HEK293 (cell line): ENCODE measurements at regions not wholly inside any gene's neighbourhood (a gene's known extent, or its start where the extent isn't known, plus 50 kb on each side); places are given as distances from the start of the nearest gene placed in this dataset.
A peak's percentile ranks its signal among the peaks of the same experiment; 100 is the strongest.

ENCODE experiments used
- CTCF ChIA-PET: fragments of 350-600 bp; formaldehyde crosslinking; extraction: SDS; loops from one replicate; lab custom pipeline; 2021; ENCODE audit warnings: antibody characterized with exemption; lab: Yijun Ruan, JAX
- POLR2A ChIA-PET: fragments of 300-600 bp; formaldehyde crosslinking; extraction: SDS; loops from one replicate; lab custom pipeline; 2020; ENCODE audit warnings: antibody characterized with exemption, inconsistent platforms; lab: Yijun Ruan, JAX
- H3K27ac ChIP-seq: fragments of 200-500 bp; sonication (Bioruptor generic); 2 replicates; pipeline ENCODE4 v1.5.1; 2014; ENCODE audit warnings: low read depth, low read length, control low read depth, inconsistent platforms; ENCODE audit errors: extremely low read depth
- H3K36me3 ChIP-seq, 2 experiments: fragments of 200-500 bp in 1 of 2; sonication (Bioruptor generic) in 1 of 2; 1 replicate in 1 of 2; 2 replicates in 1 of 2; pipeline ENCODE4 v1.5.1; 2014 to 2017; ENCODE audit warnings: inconsistent platforms in 2 of 2, low read length in 2 of 2; ENCODE audit not compliant: control insufficient read depth in 2 of 2, insufficient read depth in 1 of 2
- H3K4me1 ChIP-seq: fragments of 200-500 bp; sonication (Bioruptor generic); 2 replicates; pipeline ENCODE4 v1.5.1; 2014; ENCODE audit warnings: mild to moderate bottlenecking, low read length, inconsistent platforms; ENCODE audit not compliant: control insufficient read depth, insufficient read depth
- H3K4me3 ChIP-seq: 2 replicates; pipeline ENCODE4 v1.5.1; 2011; ENCODE audit warnings: low read depth, mild to moderate bottlenecking, control low read depth, low read length, moderate library complexity
- H3K9me3 ChIP-seq: fragments of 200-500 bp; sonication (Bioruptor generic); 2 replicates; pipeline ENCODE4 v1.5.1; 2014; ENCODE audit warnings: low read depth, low read length, inconsistent platforms; ENCODE audit not compliant: control insufficient read depth, insufficient read depth
- HOXD13 ChIP-seq: sonication (generic); formaldehyde crosslinking; IDR thresholded peaks from 2 replicates; pipeline ENCODE4 v1.8.0; 2022; ENCODE audit warnings: missing genetic modification reagents, borderline replicate concordance
- KLF17 ChIP-seq: fragments of 450-650 bp; formaldehyde crosslinking; IDR thresholded peaks from 2 replicates; pipeline ENCODE4 v1.5.1; 2016; ENCODE audit warnings: missing biosample characterization, missing genetic modification characterization
- OSR2 ChIP-seq: fragments of 450-650 bp; formaldehyde crosslinking; IDR thresholded peaks from 2 replicates; pipeline ENCODE4 v1.5.1; 2016; ENCODE audit warnings: missing biosample characterization, missing genetic modification characterization
- SALL2 ChIP-seq: fragments of 450-650 bp; formaldehyde crosslinking; IDR thresholded peaks from 2 replicates; pipeline ENCODE4 v1.5.0; 2017; ENCODE audit warnings: missing biosample characterization, mild to moderate bottlenecking, missing genetic modification characterization, borderline replicate concordance
- ZBTB20 ChIP-seq: fragments of 450-650 bp; formaldehyde crosslinking; IDR thresholded peaks from 2 replicates; pipeline ENCODE4 v1.5.1; 2016; ENCODE audit warnings: missing biosample characterization, missing genetic modification characterization
- ZBTB21 ChIP-seq: fragments of 450-650 bp; formaldehyde crosslinking; IDR thresholded peaks from 2 replicates; pipeline ENCODE4 v1.5.1; 2017; ENCODE audit warnings: missing biosample characterization, missing genetic modification characterization
- ZFHX2 ChIP-seq: fragments of 450-650 bp; formaldehyde crosslinking; conservative IDR thresholded peaks from 2 replicates; pipeline ENCODE4 v1.5.1; 2016; ENCODE audit warnings: missing biosample characterization, missing genetic modification characterization
- ZIC2 ChIP-seq: fragments of 450-650 bp; formaldehyde crosslinking; IDR thresholded peaks from 2 replicates; pipeline ENCODE4 v1.5.1; 2016; ENCODE audit warnings: missing biosample characterization, missing genetic modification characterization
- ZNF121 ChIP-seq: fragments of 450-650 bp; formaldehyde crosslinking; IDR thresholded peaks from 2 replicates; pipeline ENCODE4 v1.5.1; 2016; ENCODE audit warnings: missing biosample characterization, missing genetic modification characterization
- ZNF155 ChIP-seq: fragments of 450-650 bp; formaldehyde crosslinking; IDR thresholded peaks from 2 replicates; pipeline ENCODE4 v1.5.1; 2016; ENCODE audit warnings: missing biosample characterization, missing genetic modification characterization
- ZNF239 ChIP-seq: fragments of 450-650 bp; formaldehyde crosslinking; IDR thresholded peaks from 2 replicates; pipeline ENCODE4 v1.5.1; 2016; ENCODE audit warnings: missing biosample characterization, missing genetic modification characterization
- ZNF354C ChIP-seq: fragments of 450-650 bp; formaldehyde crosslinking; IDR thresholded peaks from 2 replicates; pipeline ENCODE4 v1.5.1; 2016; ENCODE audit warnings: missing biosample characterization, missing genetic modification characterization, low read depth, borderline replicate concordance
- ZNF37A ChIP-seq: fragments of 450-650 bp; IDR thresholded peaks from 2 replicates; pipeline ENCODE4 v1.5.1; 2018; ENCODE audit warnings: missing biosample characterization, missing genetic modification characterization
- ZNF521 ChIP-seq: fragments of 450-650 bp; formaldehyde crosslinking; IDR thresholded peaks from 2 replicates; pipeline ENCODE4 v1.5.1; 2017; ENCODE audit warnings: missing biosample characterization, mild to moderate bottlenecking, missing genetic modification characterization
- ZNF544 ChIP-seq: fragments of 450-650 bp; formaldehyde crosslinking; IDR thresholded peaks from 2 replicates; pipeline ENCODE4 v1.5.0; 2017; ENCODE audit warnings: missing biosample characterization, missing genetic modification characterization
- ZNF558 ChIP-seq: fragments of 450-650 bp; formaldehyde crosslinking; IDR thresholded peaks from 2 replicates; pipeline ENCODE4 v1.5.1; 2016; ENCODE audit warnings: missing biosample characterization, missing genetic modification characterization
- ZNF629 ChIP-seq: fragments of 450-650 bp; formaldehyde crosslinking; IDR thresholded peaks from 2 replicates; pipeline ENCODE4 v1.5.1; 2017; ENCODE audit warnings: missing biosample characterization, missing genetic modification characterization
- ZNF645 ChIP-seq: fragments of 450-650 bp; formaldehyde crosslinking; IDR thresholded peaks from 2 replicates; pipeline ENCODE4; 2016; ENCODE audit warnings: missing biosample characterization, missing genetic modification characterization
- ZNF654 ChIP-seq: fragments of 450-650 bp; formaldehyde crosslinking; IDR thresholded peaks from 2 replicates; pipeline ENCODE4 v1.5.1; 2016; ENCODE audit warnings: low read depth, missing biosample characterization, missing genetic modification characterization
- ZNF777 ChIP-seq: fragments of 450-650 bp; formaldehyde crosslinking; IDR thresholded peaks from 2 replicates; pipeline ENCODE4 v1.5.1; 2017; ENCODE audit warnings: missing biosample characterization, missing genetic modification characterization, borderline replicate concordance
- ZSCAN30 ChIP-seq: fragments of 450-650 bp; IDR thresholded peaks from 2 replicates; pipeline ENCODE4 v1.5.1; 2018; ENCODE audit warnings: missing biosample characterization, mild to moderate bottlenecking, missing genetic modification characterization, moderate library complexity
- TF ChIP-seq, protein P1 (sequence below): fragments of 450-650 bp; formaldehyde crosslinking; IDR thresholded peaks from 2 replicates; pipeline ENCODE4 v1.5.1; 2016; ENCODE audit warnings: missing biosample characterization, missing genetic modification characterization
- TF ChIP-seq, protein P2 (sequence below): fragments of 450-650 bp; formaldehyde crosslinking; IDR thresholded peaks from 2 replicates; pipeline ENCODE4 v1.5.1; 2016; ENCODE audit warnings: missing biosample characterization, missing genetic modification characterization
- TF ChIP-seq, protein P3 (sequence below): fragments of 450-650 bp; formaldehyde crosslinking; IDR thresholded peaks from 2 replicates; pipeline ENCODE4 v1.5.1; 2016; ENCODE audit warnings: missing biosample characterization, missing genetic modification characterization
- TF ChIP-seq, protein P4 (sequence below): fragments of 450-650 bp; formaldehyde crosslinking; IDR thresholded peaks from 2 replicates; pipeline ENCODE4 v1.5.1; 2017; ENCODE audit warnings: missing biosample characterization, missing genetic modification characterization

DNA sequence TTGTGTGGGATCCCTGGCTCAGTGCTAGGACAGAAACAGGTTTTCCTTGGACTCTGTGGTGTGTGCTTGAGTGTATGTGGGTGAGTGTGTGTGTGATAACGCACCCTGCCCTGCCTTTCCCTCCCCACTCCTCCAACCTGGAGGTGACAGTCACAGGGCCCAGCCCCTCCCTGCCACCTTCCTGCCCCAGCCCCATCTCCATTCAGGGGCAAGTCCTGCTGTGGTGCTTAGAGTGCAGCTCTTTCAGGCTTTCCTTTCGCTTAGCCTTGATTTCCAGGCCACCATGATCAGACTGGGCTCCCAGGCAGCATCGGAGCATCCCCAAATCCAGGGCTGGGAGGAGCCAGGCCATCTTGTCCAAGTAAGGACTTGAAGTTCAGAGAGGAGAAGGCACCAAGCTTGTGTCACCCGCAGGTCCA, 185.2 kb downstream of the ZFP36L2 start (continued):
- TF ChIP-seq, protein P1, sequence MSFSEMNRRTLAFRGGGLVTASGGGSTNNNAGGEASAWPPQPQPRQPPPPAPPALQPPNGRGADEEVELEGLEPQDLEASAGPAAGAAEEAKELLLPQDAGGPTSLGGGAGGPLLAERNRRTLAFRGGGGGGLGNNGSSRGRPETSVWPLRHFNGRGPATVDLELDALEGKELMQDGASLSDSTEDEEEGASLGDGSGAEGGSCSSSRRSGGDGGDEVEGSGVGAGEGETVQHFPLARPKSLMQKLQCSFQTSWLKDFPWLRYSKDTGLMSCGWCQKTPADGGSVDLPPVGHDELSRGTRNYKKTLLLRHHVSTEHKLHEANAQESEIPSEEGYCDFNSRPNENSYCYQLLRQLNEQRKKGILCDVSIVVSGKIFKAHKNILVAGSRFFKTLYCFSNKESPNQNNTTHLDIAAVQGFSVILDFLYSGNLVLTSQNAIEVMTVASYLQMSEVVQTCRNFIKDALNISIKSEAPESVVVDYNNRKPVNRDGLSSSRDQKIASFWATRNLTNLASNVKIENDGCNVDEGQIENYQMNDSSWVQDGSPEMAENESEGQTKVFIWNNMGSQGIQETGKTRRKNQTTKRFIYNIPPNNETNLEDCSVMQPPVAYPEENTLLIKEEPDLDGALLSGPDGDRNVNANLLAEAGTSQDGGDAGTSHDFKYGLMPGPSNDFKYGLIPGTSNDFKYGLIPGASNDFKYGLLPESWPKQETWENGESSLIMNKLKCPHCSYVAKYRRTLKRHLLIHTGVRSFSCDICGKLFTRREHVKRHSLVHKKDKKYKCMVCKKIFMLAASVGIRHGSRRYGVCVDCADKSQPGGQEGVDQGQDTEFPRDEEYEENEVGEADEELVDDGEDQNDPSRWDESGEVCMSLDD (tag by site-specific recombination) = no peak
- TF ChIP-seq KLF17 (tag by site-specific recombination) (peak; percentile 62; the same call in 1 of the 2 replicates), ZFHX2 (tag by site-specific recombination) (peak; percentile 71), ZNF155 (tag by site-specific recombination) (no peak), ZNF121 (tag by site-specific recombination) (no peak), ZNF544 (tag by site-specific recombination) (no peak), ZBTB21 (tag by site-specific recombination) (no peak), ZNF558 (tag by site-specific recombination) (no peak), SALL2 (tag by site-specific recombination) (no peak), ZNF654 (tag by site-specific recombination) (no peak), ZNF521 (tag by site-specific recombination) (no peak), ZNF37A (tag by site-specific recombination) (no peak), ZNF629 (tag by site-specific recombination) (no peak), ZBTB20 (no peak), ZSCAN30 (tag by site-specific recombination) (no peak), OSR2 (no peak), ZNF777 (tag by site-specific recombination) (no peak)
- TF ChIP-seq, protein P2, sequence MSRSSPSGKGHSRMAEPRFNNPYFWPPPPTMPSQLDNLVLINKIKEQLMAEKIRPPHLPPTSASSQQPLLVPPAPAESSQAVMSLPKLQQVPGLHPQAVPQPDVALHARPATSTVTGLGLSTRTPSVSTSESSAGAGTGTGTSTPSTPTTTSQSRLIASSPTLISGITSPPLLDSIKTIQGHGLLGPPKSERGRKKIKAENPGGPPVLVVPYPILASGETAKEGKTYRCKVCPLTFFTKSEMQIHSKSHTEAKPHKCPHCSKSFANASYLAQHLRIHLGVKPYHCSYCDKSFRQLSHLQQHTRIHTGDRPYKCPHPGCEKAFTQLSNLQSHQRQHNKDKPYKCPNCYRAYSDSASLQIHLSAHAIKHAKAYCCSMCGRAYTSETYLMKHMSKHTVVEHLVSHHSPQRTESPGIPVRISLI (tag by site-specific recombination) = no peak

DNA sequence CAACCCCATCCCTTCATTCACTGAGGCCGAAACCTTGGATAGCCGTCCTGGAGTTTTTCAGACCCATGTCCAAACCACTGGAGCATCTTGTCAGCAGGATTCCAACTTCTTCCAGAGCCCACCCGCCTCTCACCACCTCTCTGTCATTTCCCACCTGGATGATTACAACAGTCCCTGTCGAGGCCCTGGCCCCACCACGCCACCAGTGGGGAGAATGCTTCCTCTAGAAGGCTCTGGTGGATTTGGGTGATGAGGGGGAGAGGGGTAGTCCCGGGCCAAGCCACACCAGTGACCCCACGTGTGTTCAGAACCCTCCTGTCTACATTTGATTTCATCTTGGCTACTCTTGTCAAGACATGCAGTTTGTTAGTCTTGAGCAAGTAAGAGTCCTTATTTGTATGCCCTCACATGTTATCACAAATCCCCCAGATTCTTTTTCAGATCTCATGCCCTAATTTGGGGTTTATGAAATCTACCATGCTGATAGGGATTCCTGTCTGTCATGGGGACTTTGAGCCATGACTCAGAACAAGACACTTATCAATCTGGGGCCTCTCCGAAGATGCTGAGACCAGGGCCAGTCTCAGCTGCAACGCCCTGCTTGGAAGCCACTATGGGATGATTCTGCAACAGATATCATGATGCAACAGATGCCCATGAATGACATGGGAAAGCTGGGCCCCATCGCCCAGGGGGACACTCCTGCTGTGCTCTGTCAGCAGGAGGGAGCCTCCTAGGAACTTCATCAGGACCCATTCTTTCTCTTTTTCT, 186.1 kb downstream of the ZFP36L2 start:
- H3K27ac ChIP-seq = no peak overlapping the region
- no peaks in the 10 kb centered on the region for H3K36me3 ChIP-seq
- ChIA-PET CTCF (no interaction called here), POLR2A (no interaction called here)
- H3K9me3 ChIP-seq = no peaks in the 10 kb centered on the region
- 0 out of 2 replicates have a peak, but pooled peaks cover 3% of the 10 kb centered on the region for H3K4me1 ChIP-seq
- no peak overlapping the region for H3K4me3 ChIP-seq
- TF ChIP-seq ZNF239 (tag by site-specific recombination) (no peak), ZNF645 (tag by site-specific recombination) (no peak), ZNF354C (tag by site-specific recombination) (no peak), ZIC2 (tag by site-specific recombination) (peak; percentile 76), HOXD13 (CRISPR knock-in tag) (no peak)
- TF ChIP-seq, protein P3, sequence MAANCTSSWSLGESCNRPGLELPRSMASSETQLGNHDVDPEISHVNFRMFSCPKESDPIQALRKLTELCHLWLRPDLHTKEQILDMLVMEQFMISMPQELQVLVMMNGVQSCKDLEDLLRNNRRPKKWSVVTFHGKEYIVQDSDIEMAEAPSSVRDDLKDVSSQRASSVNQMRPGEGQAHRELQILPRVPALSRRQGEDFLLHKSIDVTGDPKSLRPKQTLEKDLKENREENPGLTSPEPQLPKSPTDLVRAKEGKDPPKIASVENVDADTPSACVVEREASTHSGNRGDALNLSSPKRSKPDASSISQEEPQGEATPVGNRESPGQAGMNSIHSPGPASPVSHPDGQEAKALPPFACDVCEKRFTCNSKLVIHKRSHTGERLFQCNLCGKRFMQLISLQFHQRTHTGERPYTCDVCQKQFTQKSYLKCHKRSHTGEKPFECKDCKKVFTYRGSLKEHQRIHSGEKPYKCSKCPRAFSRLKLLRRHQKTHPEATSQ (tag by site-specific recombination) = no peak
- TF ChIP-seq, protein P4, sequence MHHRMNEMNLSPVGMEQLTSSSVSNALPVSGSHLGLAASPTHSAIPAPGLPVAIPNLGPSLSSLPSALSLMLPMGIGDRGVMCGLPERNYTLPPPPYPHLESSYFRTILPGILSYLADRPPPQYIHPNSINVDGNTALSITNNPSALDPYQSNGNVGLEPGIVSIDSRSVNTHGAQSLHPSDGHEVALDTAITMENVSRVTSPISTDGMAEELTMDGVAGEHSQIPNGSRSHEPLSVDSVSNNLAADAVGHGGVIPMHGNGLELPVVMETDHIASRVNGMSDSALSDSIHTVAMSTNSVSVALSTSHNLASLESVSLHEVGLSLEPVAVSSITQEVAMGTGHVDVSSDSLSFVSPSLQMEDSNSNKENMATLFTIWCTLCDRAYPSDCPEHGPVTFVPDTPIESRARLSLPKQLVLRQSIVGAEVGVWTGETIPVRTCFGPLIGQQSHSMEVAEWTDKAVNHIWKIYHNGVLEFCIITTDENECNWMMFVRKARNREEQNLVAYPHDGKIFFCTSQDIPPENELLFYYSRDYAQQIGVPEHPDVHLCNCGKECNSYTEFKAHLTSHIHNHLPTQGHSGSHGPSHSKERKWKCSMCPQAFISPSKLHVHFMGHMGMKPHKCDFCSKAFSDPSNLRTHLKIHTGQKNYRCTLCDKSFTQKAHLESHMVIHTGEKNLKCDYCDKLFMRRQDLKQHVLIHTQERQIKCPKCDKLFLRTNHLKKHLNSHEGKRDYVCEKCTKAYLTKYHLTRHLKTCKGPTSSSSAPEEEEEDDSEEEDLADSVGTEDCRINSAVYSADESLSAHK (tag by site-specific recombination) = no peak
- TF ChIP-seq, all 188 proteins: peak for 1
